Osteocyte (in vitro differentiated cells): ENCODE measurements at regions not wholly inside any gene's neighbourhood (a gene's known extent, or its start where the extent isn't known, plus 50 kb on each side); places are given as distances from the start of the nearest gene placed in this dataset.

Experiments used
- DNase-seq: peaks from one replicate; pipeline ENCODE4 v3.0.0; 2021; ENCODE audit warnings: mixed read lengths; ENCODE audit not compliant: unreplicated experiment; ENCODE audit errors: extremely low spot score
- H3K27ac Mint-ChIP-seq: one replicate; pipeline ENCODE4 v1.8.0; 2021; ENCODE audit warnings: mild to moderate bottlenecking, mixed read lengths; ENCODE audit not compliant: unreplicated experiment
- H3K27me3 Mint-ChIP-seq: one replicate; pipeline ENCODE4 v1.8.0; 2021; ENCODE audit warnings: mixed read lengths; ENCODE audit not compliant: unreplicated experiment
- H3K36me3 Mint-ChIP-seq: one replicate; pipeline ENCODE4 v1.8.0; 2021; ENCODE audit warnings: mixed read lengths; ENCODE audit not compliant: unreplicated experiment
- H3K4me1 Mint-ChIP-seq: one replicate; pipeline ENCODE4 v1.8.0; 2021; ENCODE audit warnings: mixed read lengths; ENCODE audit not compliant: unreplicated experiment
- H3K4me3 Mint-ChIP-seq: one replicate; pipeline ENCODE4 v1.8.0; 2021; ENCODE audit warnings: mild to moderate bottlenecking, moderate library complexity, mixed read lengths; ENCODE audit not compliant: unreplicated experiment
- H3K9me3 Mint-ChIP-seq: one replicate; pipeline ENCODE4 v1.8.0; 2021; ENCODE audit warnings: mixed read lengths; ENCODE audit not compliant: unreplicated experiment
- CTCF ChIP-seq: fragments of 200-600 bp; sonication (generic); IDR thresholded peaks from 2 replicates; pipeline ENCODE4 v1.5.0; 2021; ENCODE audit warnings: antibody characterized with exemption, mild to moderate bottlenecking, moderate library complexity

GRCh38 chr2:129722306-129723019, 257.0 kb upstream of the RAB6C start:
- Mint-ChIP-seq H3K27ac (no peak overlapping the region), H3K4me3 (no peak overlapping the region), H3K4me1 (no peaks in the 10 kb centered on the region), H3K9me3 (peaks cover 4% of the 10 kb centered on the region), H3K36me3 (no peaks in the 10 kb centered on the region), H3K27me3 (no peaks in the 10 kb centered on the region)
- TF ChIP-seq CTCF = no peak
- peak; percentile 75 for DNase-seq

- Mint-ChIP-seq H3K9me3 (no peaks in the 10 kb centered on the region), H3K36me3 (no peaks in the 10 kb centered on the region), H3K27me3 (no peaks in the 10 kb centered on the region), H3K27ac (no peak overlapping the region), H3K4me3 (no peak overlapping the region), H3K4me1 (no peaks in the 10 kb centered on the region)
- peak; percentile 82 for DNase-seq
- no peak for TF ChIP-seq CTCF
These were observed 256.0 kb upstream of the RAB6C start for GRCh38 chr2:129723277-129724020.

DNA sequence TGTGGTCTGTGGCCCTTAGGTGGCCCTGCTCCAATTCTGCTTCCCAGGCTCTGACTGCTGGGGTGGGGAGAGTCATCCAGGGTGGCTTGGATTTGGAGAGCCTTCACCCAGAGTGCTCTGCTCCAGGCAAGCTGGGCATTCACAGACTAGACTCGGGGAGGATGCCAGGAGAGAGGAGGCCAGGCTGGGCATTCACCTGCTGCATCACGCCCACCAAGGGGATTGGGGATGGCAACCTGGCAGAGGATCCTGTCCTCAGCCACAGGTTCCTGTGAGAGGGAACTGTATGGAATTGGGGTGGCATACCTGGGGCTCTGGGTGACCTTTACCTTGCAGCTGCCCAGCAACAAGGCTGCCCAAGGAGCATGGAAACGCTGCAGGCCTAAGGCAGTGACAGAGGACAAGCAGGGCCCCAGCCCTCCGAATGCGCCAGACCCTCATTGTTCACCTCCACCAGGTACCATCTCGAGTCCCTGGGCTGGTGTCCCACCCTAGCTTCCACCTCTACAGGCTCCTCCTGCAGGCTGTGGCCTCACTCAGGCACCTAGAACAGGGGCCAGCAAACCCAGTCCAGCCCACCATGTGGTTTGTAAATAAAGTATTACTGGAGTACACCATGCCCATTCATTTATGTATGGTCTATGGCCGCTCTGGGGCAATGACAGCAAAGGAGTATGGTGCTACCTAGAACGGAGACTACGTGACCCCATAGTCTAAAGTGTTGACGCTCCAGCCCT, 255.3 kb upstream of the RAB6C start:
- Mint-ChIP-seq H3K27me3 (no peaks in the 10 kb centered on the region), H3K4me3 (no peak overlapping the region), H3K9me3 (no peaks in the 10 kb centered on the region), H3K4me1 (no peaks in the 10 kb centered on the region), H3K36me3 (no peaks in the 10 kb centered on the region), H3K27ac (no peak overlapping the region)
- TF ChIP-seq CTCF = no peak
- peak; percentile 79 for DNase-seq

GRCh38 chr2:129726216-129726615, 253.2 kb upstream of the RAB6C start:
- TF ChIP-seq CTCF = no peak
- no peak overlapping the region for H3K27ac Mint-ChIP-seq
- H3K4me3 Mint-ChIP-seq = no peak overlapping the region
- no peaks in the 10 kb centered on the region for H3K4me1 Mint-ChIP-seq
- DNase-seq = peak; percentile 32
- H3K36me3 Mint-ChIP-seq = no peaks in the 10 kb centered on the region
- no peaks in the 10 kb centered on the region for H3K9me3 Mint-ChIP-seq
- H3K27me3 Mint-ChIP-seq = no peaks in the 10 kb centered on the region

GRCh38 chr2:129727286-129727685, 252.2 kb upstream of the RAB6C start:
- peak; percentile 64 for DNase-seq
- no peak for TF ChIP-seq CTCF
- no peak overlapping the region for H3K4me3 Mint-ChIP-seq
- no peaks in the 10 kb centered on the region for H3K27me3 Mint-ChIP-seq
- H3K36me3 Mint-ChIP-seq = no peaks in the 10 kb centered on the region
- no peaks in the 10 kb centered on the region for H3K9me3 Mint-ChIP-seq
- H3K27ac Mint-ChIP-seq = no peak overlapping the region
- H3K4me1 Mint-ChIP-seq = no peaks in the 10 kb centered on the region
